IMR-90 (cell line): ENCODE measurements at regions not wholly inside any gene's neighbourhood (a gene's known extent, or its start where the extent isn't known, plus 50 kb on each side); places are given as distances from the start of the nearest gene placed in this dataset.
A peak's percentile ranks its signal among the peaks of the same experiment; 100 is the strongest.

Experiments
- ATAC-seq: fragments of 200-7000 bp; cut with Tn5 transposase; 2 replicates; pipeline ENCODE4 v1.9.1; 2020; ENCODE audit warnings: low read depth, mild to moderate bottlenecking, moderate library complexity
- BruUV-seq: library from RNA; stranded (reverse); fragments of 400-500 nt; replicated peaks from 2 replicates; lab custom pipeline; 2021; lab: Mats Ljungman, UMichigan
- CTCF ChIA-PET: fragments of 300-600 bp; formaldehyde crosslinking; extraction: SDS; loops from one replicate; lab custom pipeline; 2021; ENCODE audit warnings: antibody characterized with exemption; lab: Yijun Ruan, JAX
- POLR2A ChIA-PET: fragments of 300-600 bp; sonication (Branson Sonifier 250); formaldehyde crosslinking; loops from one replicate; lab custom pipeline; 2022; ENCODE audit warnings: antibody characterized with exemption; ENCODE audit not compliant: unreplicated experiment; lab: Charles Lee
- DNase-seq: peaks from one replicate; pipeline ENCODE4 v3.0.0; 2013
- H2AFZ ChIP-seq: replicated peaks from 2 replicates; pipeline ENCODE3; 2013; ENCODE audit warnings: low read length, mild to moderate bottlenecking; ENCODE audit not compliant: poor library complexity
- H2AK5ac ChIP-seq: 2 replicates; pipeline ENCODE4 v1.6.1; 2013; ENCODE audit warnings: low read depth, low read length, inconsistent platforms
- H2AK9ac ChIP-seq: replicated peaks from 2 replicates; pipeline ENCODE3; 2013; ENCODE audit warnings: mild to moderate bottlenecking, low read depth, low read length, moderate library complexity; ENCODE audit not compliant: poor library complexity
- H2BK120ac ChIP-seq: 2 replicates; pipeline ENCODE4 v1.6.1; 2013; ENCODE audit warnings: low read depth, low read length, inconsistent platforms
- H2BK15ac ChIP-seq: 3 replicates; pipeline ENCODE4 v1.6.1; 2013; ENCODE audit warnings: low read depth, low read length, inconsistent platforms
- H2BK20ac ChIP-seq: 2 replicates; pipeline ENCODE4 v1.6.1; 2013; ENCODE audit warnings: low read depth, mild to moderate bottlenecking, inconsistent platforms, low read length, moderate library complexity
- H2BK5ac ChIP-seq: 2 replicates; pipeline ENCODE4 v1.6.1; 2013; ENCODE audit warnings: mild to moderate bottlenecking, low read depth, low read length, inconsistent platforms; ENCODE audit not compliant: poor library complexity, severe bottlenecking
- H3K14ac ChIP-seq: replicated peaks from 2 replicates; pipeline ENCODE4 v1.6.1; 2013; ENCODE audit warnings: low read depth, low read length, inconsistent platforms
- H3K18ac ChIP-seq: 2 replicates; pipeline ENCODE4 v1.6.1; 2013; ENCODE audit warnings: low read depth, low read length, control low read depth
- H3K23ac ChIP-seq: 2 replicates; pipeline ENCODE4 v1.6.1; 2013; ENCODE audit warnings: low read depth, low read length, inconsistent platforms
- H3K27ac ChIP-seq: 2 replicates; pipeline ENCODE4 v1.5.1; 2013; ENCODE audit warnings: mild to moderate bottlenecking, control low read depth, low read length; ENCODE audit not compliant: insufficient read depth
- H3K27me3 ChIP-seq: 2 replicates; pipeline ENCODE4 v1.6.1; 2013; ENCODE audit warnings: low read length; ENCODE audit not compliant: control insufficient read depth, insufficient read depth
- H3K36me3 ChIP-seq: 2 replicates; pipeline ENCODE4 v1.6.1; 2013; ENCODE audit warnings: low read length, mixed read lengths; ENCODE audit not compliant: control insufficient read depth, insufficient read depth
- H3K4ac ChIP-seq: 2 replicates; pipeline ENCODE4 v1.6.1; 2013; ENCODE audit warnings: low read depth, low read length, inconsistent platforms
- H3K4me1 ChIP-seq: 2 replicates; pipeline ENCODE4 v1.6.1; 2013; ENCODE audit warnings: low read length, mixed read lengths; ENCODE audit not compliant: control insufficient read depth, insufficient read depth
- H3K4me2 ChIP-seq: 2 replicates; pipeline ENCODE4 v1.6.1; 2013; ENCODE audit warnings: low read depth, mild to moderate bottlenecking, control low read depth, low read length, moderate library complexity
- H3K4me3 ChIP-seq: 2 replicates; pipeline ENCODE4 v1.5.1; 2013; ENCODE audit warnings: low read depth, mild to moderate bottlenecking, control low read depth, low read length, moderate library complexity; ENCODE audit not compliant: insufficient read depth
- H3K56ac ChIP-seq: 2 replicates; pipeline ENCODE4 v1.6.1; 2013; ENCODE audit warnings: low read length, inconsistent platforms; ENCODE audit not compliant: insufficient read depth; ENCODE audit errors: extremely low read depth
- H3K79me1 ChIP-seq, 2 experiments: 2 replicates each; pipeline ENCODE4 v1.6.1; 2013; ENCODE audit warnings: low read length in 2 of 2, inconsistent platforms in 1 of 2, low read depth in 1 of 2
- H3K9ac ChIP-seq: 2 replicates; pipeline ENCODE4 v1.6.1; 2013; ENCODE audit warnings: low read depth, low read length, control low read depth
- H3K9me1 ChIP-seq: 2 replicates; pipeline ENCODE4 v1.6.1; 2013; ENCODE audit warnings: low read length, inconsistent platforms; ENCODE audit not compliant: insufficient read depth
- H3K9me3 ChIP-seq: 2 replicates; pipeline ENCODE4 v1.6.1; 2013; ENCODE audit warnings: low read length; ENCODE audit not compliant: control insufficient read depth, insufficient read depth
- H4K20me1 ChIP-seq: 2 replicates; pipeline ENCODE4 v1.6.1; 2013; ENCODE audit warnings: low read length, inconsistent platforms; ENCODE audit not compliant: insufficient read depth
- H4K5ac ChIP-seq: 2 replicates; pipeline ENCODE4 v1.6.1; 2013; ENCODE audit warnings: mild to moderate bottlenecking, low read depth, low read length, control low read depth
- H4K8ac ChIP-seq, 2 experiments: 2 replicates each; pipeline ENCODE4 v1.6.1; 2013; ENCODE audit warnings: low read depth in 2 of 2, low read length in 2 of 2, control low read depth in 1 of 2, inconsistent platforms in 1 of 2
- H4K91ac ChIP-seq: 2 replicates; pipeline ENCODE4 v1.6.1; 2013; ENCODE audit warnings: low read depth, low read length, inconsistent platforms; ENCODE audit not compliant: insufficient read depth
- BHLHE40 ChIP-seq: fragments of 150-350 bp; IDR thresholded peaks from 2 replicates; pipeline ENCODE4 v1.6.1; 2016; ENCODE audit warnings: mild to moderate bottlenecking, low read depth, low read length
- CEBPB ChIP-seq: IDR thresholded peaks from 2 replicates; pipeline ENCODE4 v1.6.1; 2012; ENCODE audit warnings: low read depth, low read length, improper control_type of control experiment
- CHD1 ChIP-seq: IDR thresholded peaks from 2 replicates; pipeline ENCODE4 v1.6.1; 2012; ENCODE audit warnings: low read depth, low read length, improper control_type of control experiment
- ELK1 ChIP-seq: fragments of 150-350 bp; IDR thresholded peaks from 2 replicates; pipeline ENCODE4 v1.6.1; 2016; ENCODE audit warnings: low read depth, mild to moderate bottlenecking, low read length, moderate library complexity, borderline replicate concordance
- FOS ChIP-seq: fragments of 150-350 bp; IDR thresholded peaks from 2 replicates; pipeline ENCODE4 v1.6.1; 2016; ENCODE audit warnings: low read depth, low read length
- MAFK ChIP-seq: IDR thresholded peaks from 2 replicates; pipeline ENCODE4 v1.6.1; 2012; ENCODE audit warnings: low read depth, low read length, improper control_type of control experiment
- MAZ ChIP-seq: IDR thresholded peaks from 2 replicates; pipeline ENCODE4 v1.6.1; 2012; ENCODE audit warnings: low read depth, mild to moderate bottlenecking, low read length, improper control_type of control experiment, moderate library complexity, borderline replicate concordance
- MXI1 ChIP-seq: IDR thresholded peaks from 2 replicates; pipeline ENCODE4 v1.6.1; 2012; ENCODE audit warnings: low read depth, mild to moderate bottlenecking, low read length, moderate library complexity, borderline replicate concordance
- NFE2L2 ChIP-seq: fragments of 150-350 bp; IDR thresholded peaks from 2 replicates; pipeline ENCODE4 v1.6.1; 2016; ENCODE audit warnings: low read depth, mild to moderate bottlenecking, low read length
- POLR2A ChIP-seq: IDR thresholded peaks from 2 replicates; pipeline ENCODE4 v1.6.1; 2012; ENCODE audit warnings: mild to moderate bottlenecking, low read depth, low read length
- RAD21 ChIP-seq: IDR thresholded peaks from 2 replicates; pipeline ENCODE4 v1.6.1; 2012; ENCODE audit warnings: low read length, improper control_type of control experiment
- RCOR1 ChIP-seq: IDR thresholded peaks from 2 replicates; pipeline ENCODE4 v1.6.1; 2012; ENCODE audit warnings: mild to moderate bottlenecking, low read length, improper control_type of control experiment; ENCODE audit not compliant: insufficient replicate concordance
- RFX5 ChIP-seq: IDR thresholded peaks from 2 replicates; pipeline ENCODE4 v1.8.0; 2012; ENCODE audit warnings: low read depth, mild to moderate bottlenecking, low read length, moderate library complexity
- SMC3 ChIP-seq: fragments of 150-350 bp; IDR thresholded peaks from 2 replicates; pipeline ENCODE4 v1.6.1; 2016; ENCODE audit warnings: low read depth, mild to moderate bottlenecking, antibody characterized with exemption, low read length, moderate library complexity
- USF2 ChIP-seq: fragments of 150-350 bp; IDR thresholded peaks from 2 replicates; pipeline ENCODE4 v1.6.1; 2017; ENCODE audit warnings: mild to moderate bottlenecking, antibody characterized with exemption, low read length, low read depth
- WGBS, 2 experiments: methylation state at CpG; one replicate each; pipeline versions ENCODE4 v1.1.5 to v1.1.7; 2013; ENCODE audit warnings: missing lambda C conversion rate in 2 of 2; ENCODE audit not compliant: insufficient read length in 1 of 2; ENCODE audit errors: extremely low coverage in 2 of 2; 5-methylcytosine and 5-hydroxymethylcytosine counted together
- dilution Hi-C: fragments of 300-500 bp; cut with HindIII; formaldehyde crosslinking; loops from one replicate; pipeline ENCODE4 v1.14.3; 2018; ENCODE audit warnings: low sequenced_read_pairs; ENCODE audit not compliant: unreplicated experiment
- in situ Hi-C: fragments of 300-500 bp; cut with MboI; formaldehyde crosslinking; loops from 3 replicates; pipeline ENCODE4 v1.14.3; 2019; ENCODE audit warnings: low sequenced_read_pairs, inconsistent platforms, mixed read lengths
- intact Hi-C: fragments of 100-400 bp; cut with micrococcal nuclease; formaldehyde crosslinking; loops from 2 replicates; pipeline ENCODE4 v1.10.0; 2022
- TF ChIP-seq, protein P1 (sequence below): conservative IDR thresholded peaks from 2 replicates; pipeline ENCODE4 v1.5.1; 2012; ENCODE audit warnings: mild to moderate bottlenecking, low read depth, low read length, improper control_type of control experiment

DNA sequence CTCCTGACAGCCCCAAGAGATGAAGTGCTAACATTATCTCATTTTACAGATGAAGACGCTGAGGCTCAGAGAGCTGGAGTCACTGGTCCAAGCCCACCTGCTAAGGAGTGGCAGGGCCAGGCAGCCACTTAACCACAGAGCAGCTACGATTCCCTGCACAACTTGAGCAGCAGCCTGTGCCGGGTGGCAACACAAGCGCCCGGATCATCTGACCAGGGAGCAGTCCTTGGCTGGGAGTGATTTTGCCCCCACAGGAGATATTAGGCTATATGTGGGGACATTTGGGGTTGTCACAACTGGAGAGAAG, 93.2 kb upstream of the PTPN1 start:
- Histone ChIP-seq H3K14ac (no peak overlapping the region), H2BK20ac (no peak overlapping the region; the same call in 1 of the 2 replicates), H3K79me1 (peaks cover 0 to 8% of the 10 kb centered on the region in 2 experiments; a peak in 1 of 4 replicates), H3K27ac (no peak overlapping the region), H4K91ac (peak overlapping the region; percentile 0; the same call in 1 of the 2 replicates), H3K9ac (no peak overlapping the region), H2AK9ac (no peak overlapping the region), H3K4me3 (no peak overlapping the region), H3K4ac (peak overlapping the region; percentile 81; the same call in 1 of the 2 replicates), H3K18ac (no peak overlapping the region), H3K23ac (no peak overlapping the region), H3K4me1 (peaks cover 16% of the 10 kb centered on the region), H3K36me3 (no peaks in the 10 kb centered on the region), H2BK5ac (no peak overlapping the region), H4K8ac (no peak overlapping the region; a peak in 1 of 4 replicates), H4K20me1 (no peaks in the 10 kb centered on the region), H4K5ac (no peak overlapping the region), H2BK15ac (peak overlapping the region; percentile 23; the same call in 1 of the 3 replicates), H2BK120ac (no peak overlapping the region), H3K56ac (no peak overlapping the region), H2AK5ac (peak overlapping the region; percentile 97), H3K4me2 (no peak overlapping the region), H3K9me1 (peaks cover 10% of the 10 kb centered on the region), H3K9me3 (peaks cover 13% of the 10 kb centered on the region), H2AFZ (no peak overlapping the region), H3K27me3 (no peaks in the 10 kb centered on the region)
- in situ Hi-C loops = no loop called here
- ChIA-PET CTCF (no interaction called here), POLR2A (no interaction called here)
- no peak for TF ChIP-seq MXI1
- TF ChIP-seq NFE2L2 = no peak
- TF ChIP-seq MAZ = no peak
- TF ChIP-seq, protein P1, sequence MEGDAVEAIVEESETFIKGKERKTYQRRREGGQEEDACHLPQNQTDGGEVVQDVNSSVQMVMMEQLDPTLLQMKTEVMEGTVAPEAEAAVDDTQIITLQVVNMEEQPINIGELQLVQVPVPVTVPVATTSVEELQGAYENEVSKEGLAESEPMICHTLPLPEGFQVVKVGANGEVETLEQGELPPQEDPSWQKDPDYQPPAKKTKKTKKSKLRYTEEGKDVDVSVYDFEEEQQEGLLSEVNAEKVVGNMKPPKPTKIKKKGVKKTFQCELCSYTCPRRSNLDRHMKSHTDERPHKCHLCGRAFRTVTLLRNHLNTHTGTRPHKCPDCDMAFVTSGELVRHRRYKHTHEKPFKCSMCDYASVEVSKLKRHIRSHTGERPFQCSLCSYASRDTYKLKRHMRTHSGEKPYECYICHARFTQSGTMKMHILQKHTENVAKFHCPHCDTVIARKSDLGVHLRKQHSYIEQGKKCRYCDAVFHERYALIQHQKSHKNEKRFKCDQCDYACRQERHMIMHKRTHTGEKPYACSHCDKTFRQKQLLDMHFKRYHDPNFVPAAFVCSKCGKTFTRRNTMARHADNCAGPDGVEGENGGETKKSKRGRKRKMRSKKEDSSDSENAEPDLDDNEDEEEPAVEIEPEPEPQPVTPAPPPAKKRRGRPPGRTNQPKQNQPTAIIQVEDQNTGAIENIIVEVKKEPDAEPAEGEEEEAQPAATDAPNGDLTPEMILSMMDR = no peak
- TF ChIP-seq SMC3 = no peak
- no peak for TF ChIP-seq MAFK
- no peak for TF ChIP-seq ELK1
- no peak for TF ChIP-seq POLR2A
- TF ChIP-seq RFX5 = no peak
- TF ChIP-seq RAD21 = no peak
- TF ChIP-seq BHLHE40 = no peak
- TF ChIP-seq FOS = no peak
- no peak for TF ChIP-seq RCOR1
- TF ChIP-seq CHD1 = no peak
- no peak for TF ChIP-seq CEBPB
- TF ChIP-seq USF2 = no peak
- no TSS peak for BruUV-seq
- ATAC-seq = no peak
- no peak for DNase-seq
- intact Hi-C loops = no loop called here
- dilution Hi-C loops = no loop called here
- WGBS, 2 experiments = 61% methylated on average over 2 of the region's 5 CpGs; no CpG with 5 or more reads in 1 of the 2 experiments
